T-helper 2 cell (primary cell): ENCODE measurements at regions not wholly inside any gene's neighbourhood (a gene's known extent, or its start where the extent isn't known, plus 50 kb on each side); places are given as distances from the start of the nearest gene placed in this dataset.
A peak's percentile ranks its signal among the peaks of the same experiment; 100 is the strongest.

Experiments
- DNase-seq, 5 experiments: peaks; one replicate each; pipeline versions ENCODE4 v3.0.0 to v3.0.0-alpha.2; 2012 to 2022

DNA sequence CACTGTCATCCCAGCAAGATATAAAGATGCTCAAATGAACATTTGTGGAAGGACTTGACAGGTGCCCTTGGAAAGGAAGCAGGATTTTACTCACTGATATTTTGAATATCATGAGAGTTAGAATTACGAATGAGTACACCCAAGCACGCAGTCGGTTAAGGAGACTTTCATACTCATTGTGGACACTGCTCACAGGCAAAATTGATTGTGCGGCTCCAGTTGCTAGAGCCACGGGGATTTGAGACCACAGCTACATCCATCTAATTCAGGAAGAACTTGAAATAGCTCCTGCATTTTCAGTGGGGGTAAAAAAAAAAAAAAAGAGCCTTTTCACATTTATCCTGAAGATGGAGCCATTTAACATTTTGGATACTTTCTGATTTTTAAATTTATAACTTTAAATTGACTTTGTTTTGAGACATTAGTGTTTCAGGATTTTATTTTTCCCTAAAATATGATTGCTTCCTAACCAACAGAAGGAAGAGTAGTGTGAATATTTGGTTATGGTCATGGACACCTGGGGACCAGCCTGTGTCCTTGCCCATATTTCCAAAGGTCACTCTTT is 1080.1 kb upstream of the EEF2KMT start:
- no peak for DNase-seq

DNA sequence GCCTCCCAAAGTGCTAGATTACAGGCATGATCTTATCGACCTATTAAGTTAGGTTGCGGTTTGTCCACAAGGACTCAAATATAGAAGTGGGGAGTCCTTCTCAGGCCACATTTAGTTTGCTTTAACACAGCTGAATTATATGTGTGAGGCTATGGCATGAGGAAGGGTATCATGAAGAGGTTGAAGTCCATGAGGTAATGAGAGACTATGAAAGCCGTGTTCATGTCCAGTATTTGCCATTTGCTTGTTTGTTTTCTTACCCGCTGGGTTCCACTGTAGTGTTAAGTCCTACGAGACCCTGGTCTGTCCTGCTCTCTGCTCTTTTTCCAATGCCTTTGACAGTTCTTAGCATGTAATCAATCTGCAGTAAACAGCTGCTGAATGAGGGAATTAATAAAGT is 1072.4 kb upstream of the EEF2KMT start:
- no peak for DNase-seq

DNA sequence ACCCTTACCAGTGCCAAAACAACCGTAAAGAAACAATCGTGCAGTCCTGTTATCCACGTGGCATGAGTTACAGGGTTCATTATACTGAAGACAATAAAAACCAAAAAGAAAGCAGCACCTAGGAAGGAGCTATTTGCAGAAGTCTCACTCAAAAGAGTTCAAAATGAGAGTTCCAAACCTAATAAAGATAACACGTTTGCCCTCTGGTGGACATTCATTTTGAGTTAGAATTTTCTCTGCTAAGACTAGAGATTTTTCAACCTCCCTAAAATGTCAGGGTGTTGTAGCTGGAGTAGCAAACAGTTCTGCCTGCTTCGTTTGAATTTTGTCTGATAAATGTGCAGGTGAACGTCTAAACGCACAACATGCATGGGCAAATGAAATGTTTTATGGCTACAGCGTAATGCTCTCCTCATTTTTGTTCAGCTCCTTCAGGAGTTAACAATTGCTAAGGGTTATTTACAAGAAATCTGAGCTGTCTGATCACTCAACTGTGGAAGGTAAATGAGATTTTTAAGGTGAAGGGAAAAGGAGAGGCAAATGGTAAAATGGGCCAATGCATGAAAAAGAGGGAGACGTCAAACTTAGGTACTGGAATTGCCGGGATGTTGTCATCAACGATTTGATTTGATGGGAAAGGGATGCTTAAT is 1067.9 kb upstream of the EEF2KMT start:
- peak in 1 of 5 experiments; percentile 8 for DNase-seq

DNA sequence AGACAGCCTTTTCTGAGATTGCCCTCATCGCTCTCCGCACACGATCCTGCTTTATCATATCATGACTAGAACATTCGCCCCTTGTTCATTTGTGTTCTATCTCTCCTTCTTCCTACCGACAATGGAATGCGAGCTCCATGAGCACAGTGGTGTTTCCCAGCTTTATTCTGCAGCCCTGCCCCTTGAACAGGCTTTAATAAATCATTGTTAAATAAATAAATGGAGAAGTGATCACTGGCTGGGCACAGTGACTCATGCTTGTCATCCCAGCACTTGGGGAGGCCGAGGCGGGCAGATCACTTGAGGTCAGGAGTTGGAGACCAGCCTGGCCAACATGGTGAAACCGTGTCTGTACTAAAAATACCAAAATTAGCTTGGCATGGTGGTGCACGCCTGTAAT is 1063.3 kb upstream of the EEF2KMT start:
- DNase-seq: no peak

GRCh38 chr16:6160303-6160702 is 1062.7 kb upstream of the EEF2KMT start:
- no peak for DNase-seq

DNA sequence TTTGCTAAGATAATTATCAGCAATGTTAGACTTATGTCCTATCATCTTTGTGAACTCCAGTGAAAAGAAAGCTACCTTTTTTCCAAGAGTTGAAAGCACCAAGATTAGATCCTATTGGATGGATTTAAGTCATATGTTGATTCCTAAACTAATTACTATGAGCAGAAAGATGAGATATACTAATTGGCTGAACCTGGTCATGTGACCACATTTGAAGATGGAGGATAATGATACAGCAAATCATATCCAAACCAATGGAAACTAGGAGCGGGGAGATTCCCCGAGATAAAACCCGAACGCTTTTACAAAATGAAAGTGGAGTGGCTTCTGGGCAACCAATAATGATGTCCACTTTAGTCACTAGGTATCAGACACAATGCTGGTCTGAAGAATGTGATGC is 1060.2 kb upstream of the EEF2KMT start:
- DNase-seq: no peak

- DNase-seq: no peak
Observed at GRCh38 chr16:6155271-6155670, 1057.7 kb upstream of the EEF2KMT start.

GRCh38 chr16:6153901-6154300 is 1056.3 kb upstream of the EEF2KMT start:
- no peak for DNase-seq

GRCh38 chr16:6149031-6149430 is 1051.4 kb upstream of the EEF2KMT start:
- DNase-seq: no peak

GRCh38 chr16:6148361-6148760 is 1050.8 kb upstream of the EEF2KMT start:
- DNase-seq: no peak

DNA sequence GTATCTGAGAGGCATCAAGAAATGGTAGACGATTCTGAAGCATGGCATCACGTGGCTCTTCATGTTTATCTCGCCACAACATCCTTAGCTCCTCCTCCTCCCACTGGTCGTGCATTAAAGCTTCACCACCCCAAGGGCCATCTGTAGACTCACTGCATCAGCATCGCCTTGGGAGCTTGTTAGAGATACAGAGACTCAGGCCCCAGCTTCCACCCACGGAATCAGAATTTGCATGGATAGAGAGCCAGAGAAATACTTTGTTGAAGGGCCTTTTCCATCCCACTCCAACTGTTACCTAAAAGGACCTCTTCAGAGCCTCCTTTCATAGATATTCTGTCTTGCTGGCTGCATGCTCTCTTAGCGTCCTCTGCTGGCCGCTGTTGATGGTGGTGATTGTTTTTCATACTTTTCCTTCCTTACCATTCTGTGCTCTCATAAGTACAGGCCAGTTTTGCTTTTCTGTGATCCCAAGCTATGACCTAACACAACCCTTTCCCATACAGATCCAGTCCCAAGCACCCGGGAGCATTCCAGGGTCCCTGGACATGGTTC is 1049.4 kb upstream of the EEF2KMT start:
- peak in 1 of 5 experiments; percentile 9 for DNase-seq

GRCh38 chr16:6146356-6146755 is 1048.8 kb upstream of the EEF2KMT start:
- no peak for DNase-seq

- DNase-seq: no peak
Observed at GRCh38 chr16:6144463-6144862, 1046.9 kb upstream of the EEF2KMT start.

DNA sequence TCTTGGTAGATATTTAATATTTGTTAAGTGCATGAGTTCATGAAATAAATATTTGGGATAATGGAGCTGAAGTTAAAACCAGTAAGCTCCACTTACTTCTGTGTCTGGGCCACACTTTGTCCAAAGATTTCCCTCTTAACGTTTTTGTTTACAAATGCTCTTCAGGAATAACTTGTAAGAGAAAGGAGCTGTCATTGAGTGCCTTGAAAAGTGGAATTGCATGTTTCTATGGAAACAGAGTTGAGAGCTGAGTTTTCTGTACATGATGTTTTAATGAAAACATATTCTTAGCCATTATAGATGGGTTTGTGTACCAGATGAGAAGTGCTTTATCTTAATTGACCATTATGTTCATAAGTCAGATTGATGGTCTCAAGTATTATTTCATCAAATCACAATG is 1045.4 kb upstream of the EEF2KMT start:
- DNase-seq: no peak

GRCh38 chr16:6133009-6133557 is 1035.5 kb upstream of the EEF2KMT start:
- no peak for DNase-seq

- peak in 1 of 5 experiments; percentile 11 for DNase-seq
Observed at GRCh38 chr16:6132121-6132520, 1034.5 kb upstream of the EEF2KMT start.

- DNase-seq: no peak
Observed at GRCh38 chr16:6131526-6132050, 1034.0 kb upstream of the EEF2KMT start.

GRCh38 chr16:6125483-6126259 is 1028.1 kb upstream of the EEF2KMT start:
- DNase-seq: no peak

GRCh38 chr16:6124136-6124535 is 1026.5 kb upstream of the EEF2KMT start:
- DNase-seq: no peak

DNA sequence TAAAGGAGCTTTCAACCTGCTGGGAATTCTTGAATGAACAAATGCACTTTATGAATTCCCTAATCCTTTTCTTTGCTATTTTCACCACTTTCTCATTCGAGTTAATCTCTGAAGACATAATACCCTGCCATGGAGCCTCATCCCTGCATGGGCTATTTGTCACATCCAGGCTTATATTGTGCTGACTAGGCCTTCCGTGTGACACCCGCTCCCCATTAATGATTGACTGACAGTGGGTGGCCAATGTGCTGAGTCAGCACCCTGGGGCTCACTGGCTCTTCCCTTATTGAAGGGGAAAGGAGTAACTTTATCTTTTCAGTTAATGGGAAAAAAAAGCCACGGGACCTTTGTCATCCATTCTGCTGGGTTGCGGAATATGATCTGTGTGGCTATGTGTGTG is 1024.8 kb upstream of the EEF2KMT start:
- DNase-seq: no peak

GRCh38 chr16:6114691-6115090 is 1017.1 kb upstream of the EEF2KMT start:
- no peak for DNase-seq

GRCh38 chr16:6113749-6114148 is 1016.2 kb upstream of the EEF2KMT start:
- no peak for DNase-seq

DNA sequence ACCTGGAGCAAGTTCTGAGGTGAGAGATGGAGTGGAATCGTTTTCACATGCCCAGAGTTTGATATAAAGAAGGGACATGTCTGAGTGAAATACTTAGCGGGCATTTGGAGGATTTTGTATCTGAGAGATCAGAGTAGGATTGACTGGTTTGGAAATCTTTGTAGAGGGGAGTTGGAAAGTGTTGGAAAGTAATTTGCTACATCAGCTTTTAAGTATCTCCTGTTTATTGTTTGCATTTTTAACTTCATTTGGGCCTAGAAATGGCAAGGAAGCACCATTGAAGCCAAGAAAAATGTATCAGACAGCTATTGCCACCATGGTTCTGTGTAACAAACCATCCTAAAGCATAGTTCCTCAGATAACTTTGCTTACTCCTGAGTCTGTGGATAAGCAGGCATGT is 1015.1 kb upstream of the EEF2KMT start:
- DNase-seq: no peak
